Ovary (tissue), 7 donors: ENCODE measurements at regions not wholly inside any gene's neighbourhood (a gene's known extent, or its start where the extent isn't known, plus 50 kb on each side); places are given as distances from the start of the nearest gene placed in this dataset.
"Not testable (repeated sequence)": the region's sequence is repeated elsewhere in the genome, so short reads cannot be mapped to it uniquely, and the experiment has no call there.

Experiments
- DNase-seq, 5 donors: peaks; one replicate each; pipeline ENCODE4 v3.0.0-alpha.2; 2019 to 2020
- H3K27ac ChIP-seq, 2 donors: fragments of 200-600 bp; one replicate each; pipeline versions ENCODE4 v1.5.1 to v1.8.0; 2019 to 2022
- H3K27me3 ChIP-seq: fragments of 200-600 bp; one replicate; pipeline ENCODE4 v1.8.0; 2022
- H3K36me3 ChIP-seq: fragments of 200-600 bp; sonication (generic); one replicate; pipeline ENCODE4 v1.5.1; 2019
- H3K4me1 ChIP-seq: one replicate; pipeline ENCODE4 v1.8.1; 2013; ENCODE audit warnings: mild to moderate bottlenecking, moderate library complexity; ENCODE audit not compliant: insufficient read depth
- H3K4me3 ChIP-seq: fragments of 200-600 bp; sonication (generic); one replicate; pipeline ENCODE4 v1.5.1; 2017
- H3K9me3 ChIP-seq, 2 donors: fragments of 200-600 bp in 1 of 2; sonication (generic) in 1 of 2; one replicate each; pipeline versions ENCODE4 v1.5.1 to v1.8.1; 2013 to 2019; ENCODE audit warnings: mild to moderate bottlenecking in 1 of 2, moderate library complexity in 1 of 2
- EP300 ChIP-seq: sonication (generic); formaldehyde crosslinking; IDR thresholded peaks from one replicate; pipeline ENCODE4 v1.6.1; 2017; ENCODE audit warnings: antibody characterized with exemption
- POLR2A ChIP-seq: fragments of 450-650 bp; IDR thresholded peaks from one replicate; pipeline ENCODE4 v1.6.1; 2017; ENCODE audit warnings: antibody characterized with exemption, mild to moderate bottlenecking, moderate library complexity
- WGBS, 3 donors: extraction: QIAGEN DNeasy Blood & Tissue Kit in 1 of 3; methylation state at CpG; one replicate each; pipeline versions ENCODE4 v1.1.5 to v1.1.7; 2013 to 2017; 5-methylcytosine and 5-hydroxymethylcytosine counted together
- intact Hi-C, 4 donors: fragments of 100-400 bp; cut with DNase I; formaldehyde crosslinking; loops; one replicate each; pipeline versions ENCODE4 v1.11.0 to v1.15.1; 2022 to 2023
- TF ChIP-seq, protein P1 (sequence below), 3 donors: fragments of 450-650 bp in 2 of 3; fragments of 200-600 bp in 1 of 3; IDR thresholded peaks; one replicate each; pipeline versions ENCODE4 v1.5.1 to v1.8.0; 2016 to 2022; ENCODE audit warnings: antibody characterized with exemption in 3 of 3, mild to moderate bottlenecking in 1 of 3
- donor health status: DM: no; HTN: no; CAD: no; lungs with moderate emphysema.
- donor health status: DM: no; HTN: no; CAD: no.
- donor health status: Bipolar disorder and iron deficiency.
- donor health status: DM: no; HTN: no; CAD: no.
- donor health status: DM: yes; HTN: yes; CAD: no.

DNA sequence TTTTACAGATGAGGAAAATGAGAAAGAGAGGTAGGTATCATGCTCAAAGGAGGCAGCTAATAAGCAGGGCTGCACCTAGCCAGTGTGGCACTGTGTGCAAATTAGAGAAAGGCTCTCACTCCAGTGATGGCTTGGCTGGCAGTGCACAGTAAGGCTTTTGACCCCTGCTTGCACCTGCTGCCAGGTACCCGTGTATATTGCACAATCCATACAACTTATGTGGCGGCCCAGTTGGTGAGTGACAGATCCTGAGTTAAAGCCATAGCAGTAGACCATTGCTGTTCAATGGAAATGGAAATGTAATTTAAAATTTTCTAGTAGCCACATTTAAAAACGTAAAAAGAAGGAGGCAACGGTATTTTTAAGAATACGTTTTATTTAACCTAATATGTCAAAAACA, 266.4 kb upstream of the AZI2 start:
- H3K27ac ChIP-seq = no peak overlapping the region
- intact Hi-C loops = no loop called here
- H3K9me3 ChIP-seq = no peaks in the 10 kb centered on the region
- 91 to 92% (median 91%) methylated on average over 5 of the region's 5 CpGs for WGBS, 3 donors
- no peaks in the 10 kb centered on the region for H3K36me3 ChIP-seq
- DNase-seq = no peak
- no peak overlapping the region for H3K4me3 ChIP-seq
- no peaks in the 10 kb centered on the region for H3K4me1 ChIP-seq
- TF ChIP-seq EP300 (no peak), POLR2A (no peak)
- TF ChIP-seq, protein P1, sequence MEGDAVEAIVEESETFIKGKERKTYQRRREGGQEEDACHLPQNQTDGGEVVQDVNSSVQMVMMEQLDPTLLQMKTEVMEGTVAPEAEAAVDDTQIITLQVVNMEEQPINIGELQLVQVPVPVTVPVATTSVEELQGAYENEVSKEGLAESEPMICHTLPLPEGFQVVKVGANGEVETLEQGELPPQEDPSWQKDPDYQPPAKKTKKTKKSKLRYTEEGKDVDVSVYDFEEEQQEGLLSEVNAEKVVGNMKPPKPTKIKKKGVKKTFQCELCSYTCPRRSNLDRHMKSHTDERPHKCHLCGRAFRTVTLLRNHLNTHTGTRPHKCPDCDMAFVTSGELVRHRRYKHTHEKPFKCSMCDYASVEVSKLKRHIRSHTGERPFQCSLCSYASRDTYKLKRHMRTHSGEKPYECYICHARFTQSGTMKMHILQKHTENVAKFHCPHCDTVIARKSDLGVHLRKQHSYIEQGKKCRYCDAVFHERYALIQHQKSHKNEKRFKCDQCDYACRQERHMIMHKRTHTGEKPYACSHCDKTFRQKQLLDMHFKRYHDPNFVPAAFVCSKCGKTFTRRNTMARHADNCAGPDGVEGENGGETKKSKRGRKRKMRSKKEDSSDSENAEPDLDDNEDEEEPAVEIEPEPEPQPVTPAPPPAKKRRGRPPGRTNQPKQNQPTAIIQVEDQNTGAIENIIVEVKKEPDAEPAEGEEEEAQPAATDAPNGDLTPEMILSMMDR (IDR thresholded peaks at IDR 0.05) = no peak
- H3K27me3 ChIP-seq = no peaks in the 10 kb centered on the region

DNA sequence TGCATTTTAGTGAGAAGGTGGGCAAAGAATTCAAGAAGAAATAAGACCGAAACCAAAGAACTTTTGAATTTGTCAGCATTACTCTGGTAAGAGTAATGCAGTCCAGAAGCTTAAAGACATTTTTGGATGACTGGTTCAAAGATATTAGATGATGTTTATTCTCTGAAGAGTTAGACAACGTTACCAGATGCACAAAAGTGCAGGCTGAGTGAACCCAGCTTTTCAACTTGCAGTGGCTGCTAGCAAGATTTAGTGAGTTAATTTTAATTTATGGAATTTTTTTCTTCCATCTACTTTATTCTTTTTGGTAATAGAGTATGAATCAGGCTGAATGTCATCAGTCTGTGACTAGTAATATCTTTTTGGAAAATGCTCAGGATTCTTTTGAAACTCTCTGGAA, 267.3 kb upstream of the AZI2 start:
- no peaks in the 10 kb centered on the region for H3K9me3 ChIP-seq
- intact Hi-C loops = no loop called here
- H3K4me3 ChIP-seq = no peak overlapping the region
- 82 to 86% (median 83%) methylated on average over 2 of the region's 2 CpGs for WGBS, 3 donors
- no peak overlapping the region for H3K27ac ChIP-seq
- no peaks in the 10 kb centered on the region for H3K36me3 ChIP-seq
- H3K4me1 ChIP-seq = no peaks in the 10 kb centered on the region
- no peak for DNase-seq
- TF ChIP-seq POLR2A = no peak
- TF ChIP-seq, protein P1 (IDR thresholded peaks at IDR 0.05) = no peak
- TF ChIP-seq EP300 = no peak
- H3K27me3 ChIP-seq = no peaks in the 10 kb centered on the region

DNA sequence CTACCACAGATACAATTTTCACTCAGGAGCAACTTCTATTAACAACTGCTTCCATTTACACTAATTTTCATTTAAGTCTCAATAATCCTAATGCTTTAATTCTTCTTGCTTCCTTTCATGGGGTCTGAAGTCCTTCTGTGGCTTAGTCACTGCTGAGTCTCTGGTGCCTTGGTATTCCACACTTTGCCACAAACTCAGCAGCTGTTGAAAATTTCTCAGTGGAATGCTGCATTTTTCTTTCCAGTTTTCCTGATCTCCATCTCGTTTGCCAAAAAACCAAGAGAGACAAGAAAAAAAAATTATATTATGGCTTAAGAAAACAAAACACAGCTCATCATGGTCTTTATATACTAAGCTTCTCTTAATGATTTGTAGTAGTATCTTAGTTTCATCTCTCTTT, 269.2 kb upstream of the AZI2 start:
- intact Hi-C loops = no loop called here
- TF ChIP-seq, protein P1 (IDR thresholded peaks at IDR 0.05) = no peak
- TF ChIP-seq EP300 (no peak), POLR2A (no peak)
- no peaks in the 10 kb centered on the region for H3K9me3 ChIP-seq
- WGBS, 3 donors = 3 to 9% (median 9%) methylated on average over 1 of the region's 1 CpG
- no peaks in the 10 kb centered on the region for H3K27me3 ChIP-seq
- H3K4me1 ChIP-seq = no peaks in the 10 kb centered on the region
- no peak overlapping the region for H3K4me3 ChIP-seq
- no peaks in the 10 kb centered on the region for H3K36me3 ChIP-seq
- DNase-seq = no peak
- H3K27ac ChIP-seq = no peak overlapping the region

DNA sequence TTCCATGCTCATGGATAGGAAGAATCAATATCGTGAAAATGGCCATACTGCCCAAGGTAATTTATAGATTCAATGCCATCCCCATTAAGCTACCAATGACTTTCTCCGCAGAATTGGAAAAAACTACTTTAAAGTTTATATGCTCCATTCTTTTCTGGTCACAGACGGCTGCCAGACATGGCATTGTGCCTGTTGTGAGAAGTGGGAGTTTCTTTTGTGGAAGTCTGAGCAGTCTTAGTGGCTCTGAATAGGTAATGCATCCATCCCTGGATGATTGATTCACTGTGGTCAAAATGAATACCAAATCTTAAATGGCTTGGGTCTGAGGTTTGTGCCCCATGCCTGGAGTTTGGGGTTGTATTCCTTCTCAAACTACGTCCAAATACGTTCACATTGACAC, 274.5 kb upstream of the AZI2 start:
- Histone ChIP-seq H3K9me3 (no peaks in the 10 kb centered on the region), H3K4me1 (no peaks in the 10 kb centered on the region), H3K27me3 (no peaks in the 10 kb centered on the region), H3K4me3 (no peak overlapping the region), H3K36me3 (no peaks in the 10 kb centered on the region), H3K27ac (no peak overlapping the region)
- DNase-seq = no peak
- intact Hi-C loops = no loop called here
- TF ChIP-seq POLR2A = no peak
- TF ChIP-seq, protein P1 (IDR thresholded peaks at IDR 0.05) = no peak
- no peak for TF ChIP-seq EP300
- 80 to 94% (median 88%) methylated on average over 5 of the region's 5 CpGs for WGBS, 3 donors

DNA sequence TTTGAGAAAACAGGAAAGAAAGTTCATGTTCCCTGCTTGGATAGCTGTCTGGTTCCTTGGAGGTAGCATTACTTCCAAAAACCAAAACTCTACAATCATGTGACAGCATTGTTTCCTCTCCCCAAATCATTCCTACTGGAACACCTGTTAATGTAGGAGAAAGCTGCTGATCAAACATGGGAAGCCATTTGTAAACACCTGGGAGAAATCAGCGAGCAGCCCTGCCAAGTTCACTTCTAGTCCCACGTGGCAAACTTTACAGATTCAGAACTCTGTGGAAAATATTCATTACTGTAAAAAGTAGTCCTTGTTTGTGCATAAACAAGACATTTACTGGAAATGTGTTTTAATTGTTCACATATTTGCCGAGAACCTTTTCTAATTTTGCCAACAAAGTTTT, 275.5 kb upstream of the AZI2 start:
- no peaks in the 10 kb centered on the region for H3K4me1 ChIP-seq
- intact Hi-C loops = no loop called here
- H3K4me3 ChIP-seq = no peak overlapping the region
- 20 to 39% (median 34%) methylated on average over 3 of the region's 3 CpGs for WGBS, 3 donors
- H3K36me3 ChIP-seq = no peaks in the 10 kb centered on the region
- DNase-seq = no peak
- H3K9me3 ChIP-seq = no peaks in the 10 kb centered on the region
- H3K27ac ChIP-seq = no peak overlapping the region
- H3K27me3 ChIP-seq = no peaks in the 10 kb centered on the region
- no peak for TF ChIP-seq EP300
- no peak for TF ChIP-seq POLR2A
- TF ChIP-seq, protein P1 (IDR thresholded peaks at IDR 0.05) = no peak

DNA sequence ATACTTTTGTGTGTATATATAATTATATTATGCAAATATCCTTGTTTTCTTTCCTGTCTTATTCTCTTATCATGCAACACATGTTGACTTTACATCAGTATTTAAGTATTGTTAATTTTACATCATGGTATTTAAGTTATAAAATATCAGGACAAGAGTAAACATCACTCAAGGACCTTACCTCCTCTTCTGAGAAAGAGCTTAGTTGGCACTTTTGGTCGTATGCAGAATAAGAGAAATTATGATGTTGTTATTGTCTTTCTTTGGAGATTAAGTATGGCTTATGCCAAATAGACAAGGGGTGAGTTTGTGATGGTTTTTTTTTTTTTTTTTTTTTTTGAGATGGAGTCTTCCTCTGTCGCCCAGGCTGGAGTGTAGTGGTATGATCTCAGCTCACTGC, 279.2 kb upstream of the AZI2 start:
- H3K4me3 ChIP-seq, intact Hi-C loops, H3K9me3 ChIP-seq, DNase-seq, H3K36me3 ChIP-seq, H3K4me1 ChIP-seq, H3K27ac ChIP-seq, H3K27me3 ChIP-seq: not testable (repeated sequence)
- WGBS, 3 donors = 64 to 70% (median 65%) methylated on average over 2 of the region's 2 CpGs
